GM21576 (cell line): ENCODE measurements at regions not wholly inside any gene's neighbourhood (a gene's known extent, or its start where the extent isn't known, plus 50 kb on each side); places are given as distances from the start of the nearest gene placed in this dataset.

Source experiments
- ATAC-seq: cut with Tn5 transposase; IDR thresholded peaks from one replicate; pipeline ENCODE4 v1.9.1; 2021; ENCODE audit warnings: mild to moderate bottlenecking, moderate library complexity; ENCODE audit not compliant: unreplicated experiment

GRCh38 chr1:94646786-94647555 is 105.4 kb upstream of the F3 start:
- ATAC-seq = no peak

DNA sequence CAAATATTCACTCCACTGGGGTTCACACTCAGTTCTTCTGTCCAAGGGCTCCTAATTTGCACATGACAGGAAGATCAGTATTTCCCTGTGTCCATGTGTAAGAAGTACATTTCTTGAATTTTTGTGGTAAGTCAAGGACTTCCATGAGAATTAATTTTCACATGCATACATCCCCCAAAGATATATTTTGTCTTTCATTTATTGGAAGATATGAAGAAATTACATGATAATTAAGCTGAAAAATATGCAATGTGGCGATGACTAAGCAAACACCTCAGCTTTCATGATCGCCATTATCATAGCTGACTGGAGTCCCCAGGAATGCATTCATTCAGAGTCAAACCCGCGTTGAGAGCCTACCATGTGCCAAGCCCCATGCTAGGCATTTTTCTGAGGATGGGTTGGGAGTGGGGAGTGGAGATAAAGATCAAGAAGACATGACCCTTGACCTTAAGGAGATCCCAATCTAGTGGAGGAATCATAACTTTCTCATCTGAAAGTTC is 104.6 kb upstream of the F3 start:
- no peak for ATAC-seq

- no peak for ATAC-seq
Measured at GRCh38 chr1:94644352-94644751, 102.8 kb upstream of the F3 start.

- ATAC-seq = no peak
Measured at GRCh38 chr1:94643819-94644218, 102.3 kb upstream of the F3 start.

- ATAC-seq = no peak
Measured at GRCh38 chr1:94642617-94643321, 101.2 kb upstream of the F3 start.

DNA sequence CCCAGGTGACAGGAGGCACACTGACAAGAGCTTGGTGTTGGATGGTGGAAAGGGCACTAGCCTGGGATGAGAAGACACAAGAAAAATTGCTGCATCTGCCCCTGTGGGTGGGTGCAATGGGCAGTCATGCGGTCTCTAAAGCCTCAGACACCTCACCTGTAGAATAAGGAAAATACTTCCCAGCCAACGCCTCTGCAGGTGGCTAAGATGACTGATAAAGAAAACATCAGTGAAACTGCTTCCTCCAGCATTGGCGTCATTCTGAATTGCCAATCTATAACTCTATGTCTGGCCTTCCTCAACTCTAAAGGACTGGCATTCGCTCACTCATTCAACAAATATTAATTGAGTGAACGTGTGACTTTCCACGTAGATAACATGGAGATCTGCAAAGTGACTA is 100.4 kb upstream of the F3 start:
- no peak for ATAC-seq

DNA sequence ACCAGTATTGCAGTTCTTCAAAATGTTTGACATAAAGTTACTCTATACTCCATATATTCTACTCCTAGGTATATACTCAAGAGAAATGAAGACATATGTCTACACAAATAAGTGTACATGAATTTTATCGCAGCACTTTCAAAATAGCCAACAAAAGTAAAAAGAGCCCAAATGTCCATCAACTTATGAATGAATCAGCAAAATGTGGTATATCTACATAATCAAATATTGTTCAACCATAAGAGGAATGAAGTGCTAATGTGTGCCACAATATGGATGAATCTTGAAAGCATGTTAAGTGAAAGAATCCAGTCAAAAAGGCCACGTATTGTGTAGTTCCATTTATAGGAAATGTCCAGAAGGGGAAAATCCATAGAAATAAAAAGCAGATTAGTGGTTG is 98.6 kb upstream of the F3 start:
- no peak for ATAC-seq

- no peak for ATAC-seq
Measured at GRCh38 chr1:94637121-94637520, 95.6 kb upstream of the F3 start.

DNA sequence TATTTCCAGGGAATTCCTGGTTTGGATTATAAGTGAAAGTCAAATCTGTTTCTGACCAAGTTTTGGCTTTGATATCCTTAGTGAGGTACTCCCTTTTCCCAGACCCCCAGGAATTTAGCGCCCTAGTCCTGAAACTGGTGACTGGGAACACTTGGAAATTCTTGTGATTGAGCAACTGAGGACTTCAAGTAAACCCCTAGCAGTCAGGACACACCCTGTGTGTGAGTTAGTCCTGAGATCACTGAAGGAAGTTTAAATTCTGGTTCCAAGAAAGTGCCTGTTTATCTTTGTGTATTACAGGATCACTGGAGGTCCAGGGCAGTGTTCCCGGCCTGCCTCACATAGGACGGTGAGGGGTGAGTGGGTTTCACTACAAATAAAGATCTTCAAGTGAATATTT is 95.1 kb upstream of the F3 start:
- no peak for ATAC-seq

GRCh38 chr1:94636100-94636499 is 94.5 kb upstream of the F3 start:
- ATAC-seq = no peak

DNA sequence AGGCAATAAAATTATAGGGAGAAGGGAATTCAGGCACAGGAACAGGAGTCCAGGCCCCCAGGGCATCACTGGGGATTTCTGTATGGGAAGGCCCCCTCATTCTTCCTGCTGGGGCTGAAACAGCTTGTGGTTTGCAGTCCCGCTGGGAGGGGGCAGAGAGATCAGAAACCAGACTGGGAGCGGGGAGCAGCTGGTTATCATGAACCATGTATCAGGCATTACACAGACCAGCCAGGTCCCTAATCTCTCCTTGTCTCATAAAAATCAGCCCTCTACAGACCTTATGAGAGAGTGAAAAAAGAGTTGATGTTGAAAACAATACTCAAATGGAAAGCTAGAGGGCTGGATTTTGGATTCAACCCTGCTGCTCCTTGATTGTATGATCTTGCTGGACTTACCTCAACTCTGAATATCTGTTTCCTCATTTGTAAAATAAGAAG is 93.4 kb upstream of the F3 start:
- ATAC-seq = no peak

GRCh38 chr1:94633051-94633450 is 91.5 kb upstream of the F3 start:
- no peak for ATAC-seq

DNA sequence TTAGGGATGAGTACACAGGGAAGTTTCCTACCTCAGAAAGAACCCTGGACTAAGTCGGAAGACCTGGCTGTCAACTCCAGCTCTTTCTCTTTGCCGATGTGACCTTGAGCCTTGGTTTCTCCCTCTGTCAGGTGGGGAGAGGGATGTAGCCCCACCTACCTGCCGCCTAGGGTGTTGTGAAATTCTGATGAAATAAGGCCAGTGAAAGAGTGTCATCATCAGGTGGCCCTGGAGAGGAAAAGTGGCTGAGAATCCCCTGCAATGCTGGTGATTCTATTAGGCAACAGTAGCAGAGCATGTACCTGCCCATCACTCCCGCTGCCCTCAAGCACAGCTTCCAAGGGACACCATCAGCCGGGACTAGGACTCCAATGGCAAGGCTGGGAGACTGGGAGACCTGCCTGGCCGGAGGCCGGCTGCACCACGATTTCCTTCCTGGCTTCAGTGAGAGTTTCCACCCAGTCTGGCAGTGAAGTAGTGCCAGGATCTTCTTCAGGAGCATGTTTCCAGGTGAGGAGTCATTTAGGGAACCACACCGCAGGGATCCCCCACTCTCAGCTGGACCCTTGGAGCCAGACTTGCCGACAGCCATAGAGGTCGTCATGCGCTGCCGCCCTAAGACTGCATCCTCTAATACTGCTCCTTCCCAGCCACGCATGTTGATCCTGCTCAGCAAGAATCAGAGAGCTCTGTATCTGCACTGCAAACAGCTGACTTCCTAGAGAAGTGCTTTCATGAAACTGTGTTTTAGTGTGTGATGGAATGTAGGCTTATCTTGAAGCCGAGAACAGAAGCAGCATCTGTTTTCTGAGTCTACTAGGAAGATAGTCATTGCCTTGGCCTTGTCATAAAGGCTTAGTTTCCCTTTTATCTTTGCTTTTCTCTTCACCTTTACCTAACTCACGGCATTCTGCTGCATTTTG is 88.0 kb upstream of the F3 start:
- ATAC-seq = no peak

DNA sequence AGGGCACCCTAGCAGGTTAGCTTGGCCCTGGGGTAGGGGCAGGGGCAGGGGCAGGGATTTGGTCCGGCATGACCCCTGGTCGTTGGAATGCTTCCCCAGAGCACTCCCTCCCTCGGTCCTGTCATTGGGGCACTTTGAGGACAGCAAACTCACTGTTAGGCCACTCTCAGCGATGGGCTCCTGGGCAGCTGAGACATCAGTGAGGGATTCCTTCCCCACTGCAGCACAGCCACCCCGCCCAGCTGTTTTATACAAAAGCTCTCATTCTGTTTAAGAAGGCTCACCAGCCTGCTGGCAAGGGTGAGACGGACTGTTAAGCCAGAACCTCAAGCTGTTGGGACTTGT is 86.9 kb upstream of the F3 start:
- no peak for ATAC-seq

DNA sequence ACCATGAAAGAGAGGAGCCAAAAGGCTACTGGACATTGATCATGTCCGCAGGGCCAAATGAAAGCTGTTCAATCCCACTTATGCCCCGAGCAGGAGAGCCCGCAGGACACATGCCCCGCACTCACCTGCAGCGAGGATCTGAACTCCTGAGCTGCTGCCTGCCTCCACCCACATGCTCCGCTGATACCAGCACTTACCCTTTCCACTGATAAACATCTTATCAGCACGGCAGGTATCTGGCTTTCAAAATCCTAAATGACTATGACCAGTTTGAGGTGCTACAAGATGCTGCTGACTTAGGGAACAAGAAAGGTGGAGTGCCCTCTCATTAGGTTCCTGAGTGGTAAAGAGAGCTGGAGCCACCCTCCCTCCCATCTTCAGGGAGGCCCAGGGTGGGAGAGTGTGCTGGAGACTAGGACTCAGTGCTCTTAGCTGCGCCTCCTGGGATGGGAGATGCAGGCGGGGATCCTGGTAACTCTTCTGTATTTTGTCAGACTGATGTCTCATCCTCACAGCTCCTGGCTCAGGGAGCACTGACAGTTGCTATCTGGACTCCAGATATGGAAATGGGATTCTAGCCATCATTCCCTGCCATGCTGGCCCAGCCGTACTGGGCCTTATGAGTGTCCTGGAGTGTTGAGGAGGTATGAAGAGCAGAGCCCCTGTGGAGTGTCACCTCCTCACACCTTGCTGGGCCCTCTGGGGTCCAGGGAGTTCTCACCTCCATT is 86.4 kb upstream of the F3 start:
- no peak for ATAC-seq

DNA sequence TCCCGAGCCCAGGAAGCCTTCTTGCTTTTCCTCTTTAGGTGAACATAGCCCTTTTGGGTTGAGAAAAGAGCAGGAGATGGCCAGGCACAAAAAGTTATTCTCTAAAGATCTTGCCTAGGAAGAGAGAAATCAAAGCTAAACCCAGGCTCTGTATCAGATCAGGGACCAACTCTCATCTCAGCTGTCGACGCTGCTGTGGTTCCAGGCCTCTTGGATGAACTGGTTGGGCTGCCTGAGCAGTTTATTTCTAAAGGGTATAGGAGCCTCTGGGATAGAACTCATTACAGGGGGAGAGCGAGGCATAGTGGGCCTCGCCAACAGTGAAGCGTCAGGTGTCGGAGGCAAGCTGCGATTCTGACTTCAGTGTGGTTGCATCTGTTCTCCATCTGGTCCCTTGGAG is 82.6 kb upstream of the F3 start:
- no peak for ATAC-seq

GRCh38 chr1:94623560-94624148 is 82.1 kb upstream of the F3 start:
- ATAC-seq = no peak

GRCh38 chr1:94622757-94623156 is 81.2 kb upstream of the F3 start:
- ATAC-seq = no peak

- ATAC-seq = no peak
Measured at GRCh38 chr1:94621802-94622201, 80.2 kb upstream of the F3 start.

GRCh38 chr1:94621395-94621794 is 79.8 kb upstream of the F3 start:
- ATAC-seq = no peak
